Neural cell (in vitro differentiated cells): ENCODE measurements at regions not wholly inside any gene's neighbourhood (a gene's known extent, or its start where the extent isn't known, plus 50 kb on each side); places are given as distances from the start of the nearest gene placed in this dataset.

Experiments used
- H2AFZ ChIP-seq: fragments of 200-600, 300-800 bp; sonication (generic), shearing (Covaris generic); 2 replicates; pipeline ENCODE4 v1.6.0; 2014; ENCODE audit warnings: low read depth, mild to moderate bottlenecking, antibody characterized with exemption, low read length, moderate library complexity
- H3F3A ChIP-seq: fragments of 200-600 bp; shearing (Covaris generic); 2 replicates; pipeline ENCODE4 v1.6.1; 2016; ENCODE audit warnings: mild to moderate bottlenecking, moderate library complexity, mixed read lengths, antibody characterized with exemption, low read length; ENCODE audit not compliant: insufficient read depth, poor library complexity, severe bottlenecking
- H3K27ac ChIP-seq: fragments of 200-600, 300-800 bp; sonication (generic), shearing (Covaris generic); 2 replicates; pipeline ENCODE4 v1.5.1; 2014; ENCODE audit warnings: mild to moderate bottlenecking, low read length, moderate library complexity
- H3K27me3 ChIP-seq: fragments of 300-800, 200-600 bp; sonication (generic), shearing (Covaris generic); 2 replicates; pipeline ENCODE4 v1.6.0; 2014; ENCODE audit warnings: mild to moderate bottlenecking, low read depth, low read length, moderate library complexity; ENCODE audit not compliant: insufficient read depth
- H3K36me3 ChIP-seq: fragments of 300-800, 200-600 bp; sonication (generic), shearing (Covaris generic); 2 replicates; pipeline ENCODE4 v1.5.1; 2014; ENCODE audit warnings: mild to moderate bottlenecking, antibody characterized with exemption, low read length, moderate library complexity; ENCODE audit not compliant: insufficient read depth
- H3K4me2 ChIP-seq: fragments of 300-800, 200-600 bp; sonication (generic), shearing (Covaris generic); 2 replicates; pipeline ENCODE4 v1.6.0; 2014; ENCODE audit warnings: mild to moderate bottlenecking, low read length
- H3K4me3 ChIP-seq: fragments of 300-800, 200-600 bp; sonication (generic), shearing (Covaris generic); 2 replicates; pipeline ENCODE4 v1.5.1; 2014; ENCODE audit warnings: mild to moderate bottlenecking, low read length, moderate library complexity
- H3K79me2 ChIP-seq: fragments of 200-600 bp; shearing (Covaris generic); replicated peaks from 2 replicates; pipeline ENCODE4 v1.6.0; 2014; ENCODE audit warnings: mild to moderate bottlenecking, low read length, moderate library complexity; ENCODE audit not compliant: insufficient read depth
- H3K9ac ChIP-seq: fragments of 300-800, 200-600 bp; sonication (generic), shearing (Covaris generic); 2 replicates; pipeline ENCODE4 v1.6.1; 2016; ENCODE audit warnings: mild to moderate bottlenecking, low read length, mixed read lengths
- H3K9me2 ChIP-seq: fragments of 200-600 bp; shearing (Covaris generic); 2 replicates; pipeline ENCODE4 v1.6.1; 2016; ENCODE audit warnings: mild to moderate bottlenecking, low read length, mixed read lengths; ENCODE audit not compliant: insufficient read depth
- H3K9me3 ChIP-seq: fragments of 200-600, 300-800 bp; sonication (generic), shearing (Covaris generic); 2 replicates; pipeline ENCODE4 v1.6.1; 2016; ENCODE audit warnings: mild to moderate bottlenecking, mixed run types, low read length, moderate library complexity, mixed read lengths
- H4K20me1 ChIP-seq: fragments of 200-600 bp; shearing (Covaris generic); 2 replicates; pipeline ENCODE4 v1.6.1; 2016; ENCODE audit warnings: mild to moderate bottlenecking, mixed run types; ENCODE audit not compliant: insufficient read depth
- CTCF ChIP-seq: fragments of 450-650 bp; IDR thresholded peaks from 2 replicates; pipeline ENCODE4 v1.5.1; 2014; ENCODE audit warnings: antibody characterized with exemption, mild to moderate bottlenecking, moderate library complexity; ENCODE audit not compliant: poor library complexity, severe bottlenecking
- EP300 ChIP-seq: fragments of 450-650 bp; conservative IDR thresholded peaks from 2 replicates; pipeline ENCODE4 v1.6.1; 2014; ENCODE audit warnings: antibody characterized with exemption, mild to moderate bottlenecking, moderate library complexity; ENCODE audit not compliant: poor library complexity, severe bottlenecking
- EZH2 ChIP-seq: fragments of 200-600, 300-800 bp; shearing (Covaris generic), sonication (generic); IDR thresholded peaks from 2 replicates; pipeline ENCODE4 v1.6.1; 2014; ENCODE audit warnings: antibody characterized with exemption, low read length, borderline replicate concordance, mild to moderate bottlenecking; ENCODE audit not compliant: insufficient read depth, poor library complexity, severe bottlenecking
- MXI1 ChIP-seq: fragments of 450-650 bp; conservative IDR thresholded peaks from 2 replicates; pipeline ENCODE4 v1.6.1; 2014; ENCODE audit warnings: antibody characterized with exemption, mild to moderate bottlenecking; ENCODE audit not compliant: poor library complexity, severe bottlenecking
- POLR2AphosphoS5 ChIP-seq: IDR thresholded peaks from 2 replicates; pipeline ENCODE4 v1.6.1; 2012
- RAD21 ChIP-seq: fragments of 450-650 bp; conservative IDR thresholded peaks from 2 replicates; pipeline ENCODE4 v1.6.1; 2014; ENCODE audit warnings: antibody characterized with exemption, mild to moderate bottlenecking, moderate library complexity
- REST ChIP-seq: IDR thresholded peaks from 2 replicates; pipeline ENCODE4 v1.6.1; 2012; ENCODE audit warnings: borderline replicate concordance
- TAF1 ChIP-seq: IDR thresholded peaks from 2 replicates; pipeline ENCODE4 v1.6.1; 2012; ENCODE audit warnings: low read depth

GRCh38 chr3:75014008-75014407 is 399.5 kb upstream of the CNTN3 start:
- TF ChIP-seq MXI1 (no peak), EZH2 (no peak), EP300 (no peak), REST (no peak), CTCF (no peak)

GRCh38 chr3:75015280-75015679 is 400.8 kb upstream of the CNTN3 start:
- Histone ChIP-seq H3K9me3 (no peaks in the 10 kb centered on the region), H3K36me3 (no peaks in the 10 kb centered on the region), H4K20me1 (no peaks in the 10 kb centered on the region), H3K9me2 (no peaks in the 10 kb centered on the region), H3K27ac (no peak overlapping the region), H2AFZ (no peak overlapping the region), H3F3A (no peaks in the 10 kb centered on the region), H3K4me2 (no peak overlapping the region), H3K4me3 (no peak overlapping the region), H3K27me3 (no peaks in the 10 kb centered on the region), H3K9ac (no peak overlapping the region), H3K79me2 (no peaks in the 10 kb centered on the region)
- TF ChIP-seq REST (no peak), TAF1 (no peak), EZH2 (no peak), POLR2AphosphoS5 (no peak), MXI1 (no peak), EP300 (no peak), CTCF (no peak), RAD21 (no peak)

More at GRCh38 chr3:75014008-75014407, 399.5 kb upstream of the CNTN3 start:
- no peaks in the 10 kb centered on the region for H4K20me1 ChIP-seq
- H3K9ac ChIP-seq, result no peak overlapping the region
- H3K36me3 ChIP-seq, result no peaks in the 10 kb centered on the region
- H3K4me3 ChIP-seq, result no peak overlapping the region
- H3F3A ChIP-seq, result no peaks in the 10 kb centered on the region
- no peak overlapping the region for H2AFZ ChIP-seq
- no peak overlapping the region for H3K27ac ChIP-seq
- no peaks in the 10 kb centered on the region for H3K27me3 ChIP-seq
- no peak overlapping the region for H3K4me2 ChIP-seq
- H3K9me2 ChIP-seq, result no peaks in the 10 kb centered on the region
- H3K79me2 ChIP-seq, result no peaks in the 10 kb centered on the region
- no peaks in the 10 kb centered on the region for H3K9me3 ChIP-seq
